Inflammatory macrophage treated with lipopolysaccharide for 1 hour (primary cell): ENCODE measurements at regions not wholly inside any gene's neighbourhood (a gene's known extent, or its start where the extent isn't known, plus 50 kb on each side); places are given as distances from the start of the nearest gene placed in this dataset.

Experiments used
- DNase-seq, 2 donors: peaks; one replicate each; pipeline ENCODE4 v3.0.0-alpha.2; 2020 to 2022

DNA sequence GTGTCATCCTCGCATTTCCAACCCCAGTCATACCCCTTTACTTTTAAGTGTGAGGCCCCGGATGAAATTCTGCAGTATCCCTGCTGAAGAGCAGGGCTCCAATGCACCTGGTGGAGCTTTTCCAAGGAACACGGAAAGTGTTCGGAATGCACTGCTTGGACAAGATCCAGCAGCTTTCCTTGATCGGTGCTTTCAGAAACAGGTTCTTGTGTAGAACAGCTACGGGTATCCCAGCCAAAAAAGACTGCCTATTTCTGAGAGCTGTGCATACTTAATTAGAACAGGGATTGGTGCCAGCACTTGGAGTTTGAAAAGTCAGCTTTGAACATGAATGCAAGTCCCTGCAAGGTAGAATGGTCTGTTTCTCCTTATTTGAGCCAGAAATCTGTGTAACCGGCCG is 87.2 kb upstream of the C1QTNF9B start:
- no peak for DNase-seq

- no peak for DNase-seq
Observed at GRCh38 chr13:23985060-23985459, 87.8 kb upstream of the C1QTNF9B start.

DNA sequence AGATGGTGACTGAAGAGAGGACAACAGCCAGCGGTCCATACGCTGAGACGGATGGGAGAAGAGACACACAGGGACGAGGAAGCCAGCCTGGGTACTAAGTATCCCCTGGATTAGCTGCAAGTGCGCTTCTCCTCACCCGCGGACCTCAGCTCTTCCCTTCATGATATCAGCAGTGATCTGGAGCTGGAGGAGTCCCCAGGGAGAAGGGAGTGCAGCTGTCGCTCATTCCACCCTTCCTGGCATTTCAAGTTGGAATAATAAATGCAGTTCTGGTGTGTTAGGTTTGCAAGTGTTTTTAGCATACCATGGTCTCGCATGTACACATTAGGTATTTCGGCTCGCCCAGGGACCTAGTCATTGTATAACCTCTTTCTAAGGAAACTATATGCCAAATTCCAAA is 88.5 kb upstream of the C1QTNF9B start:
- no peak for DNase-seq

DNA sequence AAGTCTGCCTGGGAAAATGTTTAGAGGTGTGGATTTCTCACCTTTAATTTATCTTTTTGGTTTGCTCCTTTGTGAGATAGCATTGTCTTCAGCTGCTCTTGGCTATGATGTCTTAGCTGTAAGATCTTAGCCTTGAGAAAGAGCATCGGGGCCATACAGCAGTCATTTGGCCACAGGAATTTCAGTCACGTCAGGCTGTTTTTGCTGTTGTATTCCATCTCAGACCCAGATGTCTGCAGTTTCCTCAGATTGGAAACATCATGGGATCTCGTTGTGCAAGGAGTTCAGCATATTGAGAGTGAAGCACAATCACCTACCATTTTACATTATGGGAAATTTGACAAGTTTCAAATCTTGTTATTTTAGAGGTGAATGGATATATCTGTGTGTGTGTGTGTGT is 89.3 kb upstream of the C1QTNF9B start:
- no peak for DNase-seq

- no peak for DNase-seq
Observed at GRCh38 chr13:23987331-23987894, 90.1 kb upstream of the C1QTNF9B start.

DNA sequence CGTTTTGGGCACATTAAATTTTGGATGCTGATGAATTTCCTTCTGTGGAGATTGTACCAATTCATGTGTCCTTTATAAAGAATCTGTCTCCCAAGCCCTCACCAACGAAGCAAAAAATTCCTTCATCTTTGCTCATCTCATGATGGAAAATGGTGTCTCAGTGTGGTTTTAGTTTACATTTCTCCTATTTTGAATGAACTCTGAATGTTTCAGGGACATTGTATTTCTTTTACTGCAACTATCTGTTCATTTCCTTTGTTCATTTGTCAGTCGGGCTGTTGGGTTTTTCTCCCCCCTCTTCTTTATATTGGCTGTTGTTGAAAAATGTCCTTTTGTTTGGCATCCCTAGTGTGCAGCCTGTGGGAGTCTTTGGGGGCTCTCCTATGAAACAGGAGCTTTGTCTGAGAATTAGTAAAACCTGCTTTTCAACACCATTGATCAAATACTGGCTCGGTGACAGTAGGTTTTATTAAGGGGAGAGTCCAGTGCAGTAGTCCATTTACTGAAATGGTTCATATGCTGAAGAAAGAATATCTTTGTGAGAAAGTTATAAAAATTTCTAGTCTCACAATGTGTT is 91.3 kb upstream of the C1QTNF9B start:
- DNase-seq: no peak

- DNase-seq: no peak
Observed at GRCh38 chr13:23990455-23990854, 93.2 kb upstream of the C1QTNF9B start.

GRCh38 chr13:23991119-23991518 is 93.8 kb upstream of the C1QTNF9B start:
- DNase-seq: no peak

DNA sequence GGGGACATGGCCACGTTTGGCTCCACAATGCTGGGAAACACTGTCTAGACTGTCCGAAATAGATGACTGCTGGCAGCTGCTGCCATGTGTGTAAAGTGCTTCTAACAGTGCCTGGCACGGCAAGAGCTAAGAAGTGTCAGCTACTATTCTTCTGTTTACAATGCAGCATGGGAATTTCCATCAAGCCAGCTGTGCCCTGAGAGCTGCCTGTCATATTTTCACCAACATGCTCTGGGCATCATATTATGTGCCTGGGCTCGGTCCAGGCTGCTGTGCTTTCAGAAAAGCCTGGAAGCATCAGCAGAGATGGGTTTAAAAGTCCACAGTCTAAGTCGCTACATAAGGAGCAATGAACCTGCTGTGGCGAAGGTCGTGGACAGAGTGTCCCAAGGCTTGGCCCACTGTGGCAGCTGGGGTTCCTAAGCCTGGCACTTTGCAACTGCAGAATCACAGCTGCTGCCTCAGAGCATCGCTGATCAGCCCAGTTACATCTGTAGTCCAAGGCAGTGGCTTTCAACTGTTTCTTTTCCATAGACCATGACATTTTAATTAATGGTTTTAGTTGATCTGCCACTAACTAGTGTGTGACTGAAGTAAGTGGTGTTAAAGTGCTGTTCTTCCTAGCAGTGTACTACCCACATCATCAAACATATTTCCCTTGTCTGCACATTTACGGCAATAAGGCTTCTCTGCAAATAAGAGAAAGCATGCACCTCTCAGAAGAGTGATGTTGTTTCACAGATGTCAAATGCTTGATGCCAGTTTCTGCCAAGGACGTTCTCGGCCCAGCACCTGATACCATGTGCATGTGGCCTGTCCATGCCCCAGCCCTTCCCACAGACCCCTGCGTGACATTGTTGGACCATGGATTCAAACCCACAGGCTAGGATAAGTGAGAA is 95.7 kb upstream of the C1QTNF9B start:
- DNase-seq: no peak

- peak; percentile 9 to 56 for DNase-seq
Observed at GRCh38 chr13:23993680-23993985, 96.3 kb upstream of the C1QTNF9B start.

- no peak for DNase-seq
Observed at GRCh38 chr13:23995283-23996073, 98.2 kb upstream of the C1QTNF9B start.

- DNase-seq: no peak
Observed at GRCh38 chr13:23996456-23996855, 99.2 kb upstream of the C1QTNF9B start.

DNA sequence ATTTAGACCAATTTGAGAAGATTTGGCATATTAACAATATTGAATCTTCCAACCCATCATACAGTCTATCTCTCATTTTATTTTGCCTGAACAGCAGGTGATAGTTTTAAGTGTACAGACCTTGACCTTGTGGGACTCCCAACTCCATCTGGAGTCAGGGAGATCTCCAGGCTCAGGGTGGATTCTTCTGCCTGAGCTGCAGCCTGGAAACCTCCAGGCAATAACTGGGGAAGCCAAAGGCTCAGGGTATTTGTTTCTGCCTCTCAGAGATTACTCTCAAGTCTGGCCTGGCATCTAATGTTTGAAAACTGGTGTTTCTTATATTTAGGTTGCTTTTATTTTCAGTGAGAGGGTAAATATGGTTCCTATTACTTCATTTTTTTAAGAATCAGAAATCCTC is 102.1 kb upstream of the C1QTNF9B start:
- DNase-seq: no peak

DNA sequence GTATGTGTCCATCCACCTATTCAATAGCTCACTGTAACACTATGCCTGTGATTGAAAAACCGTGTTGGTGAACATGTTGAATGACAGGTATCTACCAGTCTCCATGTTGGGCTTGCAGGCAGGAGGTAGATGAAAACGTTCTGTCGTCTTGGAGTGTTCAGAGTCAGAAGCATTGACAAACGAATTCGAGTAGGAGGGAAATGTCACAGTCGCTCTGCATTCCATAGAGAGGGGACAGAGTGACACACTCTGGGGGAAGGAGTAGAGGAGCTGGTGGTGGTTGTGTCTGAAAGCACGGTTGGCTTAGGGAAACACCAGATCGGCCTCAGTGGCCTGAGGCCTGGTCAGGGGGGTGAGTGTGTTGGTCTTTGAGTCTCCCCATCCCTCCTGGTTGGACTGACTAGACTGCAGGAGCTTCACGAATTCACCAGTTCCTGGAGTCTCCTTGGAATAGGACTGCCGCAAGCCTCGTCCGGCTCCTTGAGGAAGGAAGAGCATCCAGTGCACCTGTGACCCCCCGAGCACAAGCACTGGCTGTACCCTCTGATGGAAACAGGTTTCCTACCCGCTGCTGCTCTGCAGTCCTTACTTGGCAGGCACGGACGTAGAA is 105.0 kb upstream of the C1QTNF9B start:
- DNase-seq: no peak

DNA sequence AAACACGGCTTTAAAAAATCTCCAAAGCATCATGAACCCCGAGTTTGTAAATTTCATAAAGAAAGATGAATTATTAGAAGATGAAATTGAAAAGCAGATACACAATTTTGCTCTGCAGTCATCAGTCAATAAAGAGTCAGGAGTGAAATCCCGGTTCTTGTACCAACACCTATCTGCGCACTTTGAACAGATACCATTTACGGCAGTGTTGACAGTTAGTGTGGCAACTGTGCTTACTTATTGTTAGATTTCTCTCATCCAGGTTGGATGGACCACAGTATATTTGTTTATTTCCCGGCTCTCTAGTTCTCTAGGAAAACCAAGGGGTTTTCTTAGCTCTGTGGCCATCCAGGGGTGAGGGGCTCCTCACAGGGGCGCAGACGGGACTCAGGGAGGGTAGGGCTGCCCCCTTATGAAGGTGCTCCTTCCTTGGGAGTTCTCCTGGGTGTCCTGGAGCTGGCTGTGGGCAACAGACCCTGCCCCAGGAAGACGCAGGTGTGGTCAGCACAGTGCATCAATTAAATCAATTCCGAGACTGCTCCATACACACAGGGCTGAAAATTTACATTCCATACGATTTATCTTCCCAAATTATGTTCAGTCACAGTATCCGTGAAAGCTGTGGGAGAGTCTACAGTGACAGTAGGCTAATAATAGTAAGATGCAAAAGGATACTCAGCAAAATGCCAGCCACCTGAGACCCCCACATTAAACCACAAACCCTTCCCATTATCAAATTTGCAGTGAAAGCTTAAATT is 107.0 kb upstream of the C1QTNF9B start:
- DNase-seq: no peak

DNA sequence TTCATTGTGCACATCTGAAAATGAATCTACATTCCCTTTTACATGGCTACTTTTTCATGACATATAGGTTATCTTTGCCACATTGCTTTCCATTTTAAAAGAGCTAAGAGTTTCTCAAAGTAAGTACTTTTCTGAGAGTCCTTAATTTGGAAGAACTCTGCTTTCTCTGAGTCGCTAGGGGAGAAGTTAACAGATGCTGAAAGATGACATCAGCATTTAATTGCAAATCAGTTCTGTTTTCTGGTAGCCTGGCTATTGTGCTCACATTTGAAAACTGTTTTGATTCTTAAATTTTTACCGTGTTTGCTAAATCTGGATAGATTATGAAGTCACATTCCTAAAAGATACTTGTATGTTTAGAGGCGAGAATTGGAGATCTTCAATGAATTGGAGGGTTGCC is 107.7 kb upstream of the C1QTNF9B start:
- no peak for DNase-seq

DNA sequence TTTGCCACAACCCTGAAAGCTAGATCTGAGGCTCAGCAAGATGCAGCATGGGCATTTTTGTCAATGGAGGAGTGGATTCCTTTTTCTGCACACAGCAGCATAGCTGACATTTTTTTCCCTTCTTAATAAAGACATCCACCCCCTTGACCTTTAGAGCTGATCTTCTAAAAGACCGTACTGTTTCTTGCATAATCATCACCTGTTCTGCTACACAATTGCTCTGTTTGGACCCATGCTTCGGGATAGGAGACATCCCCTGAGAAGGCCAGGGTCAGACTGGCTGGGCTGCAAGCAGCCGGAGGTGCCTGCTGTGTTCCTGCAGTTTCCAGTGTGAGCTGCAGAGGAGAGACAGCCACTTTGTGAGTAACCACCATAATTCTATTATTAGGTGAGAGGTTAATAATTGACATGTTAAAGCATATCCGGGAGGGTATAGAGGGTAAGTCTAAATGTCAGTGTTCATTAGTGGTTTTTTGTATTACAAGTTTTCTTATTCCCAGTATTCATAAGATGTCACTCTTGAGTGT is 108.5 kb upstream of the C1QTNF9B start:
- DNase-seq: no peak

DNA sequence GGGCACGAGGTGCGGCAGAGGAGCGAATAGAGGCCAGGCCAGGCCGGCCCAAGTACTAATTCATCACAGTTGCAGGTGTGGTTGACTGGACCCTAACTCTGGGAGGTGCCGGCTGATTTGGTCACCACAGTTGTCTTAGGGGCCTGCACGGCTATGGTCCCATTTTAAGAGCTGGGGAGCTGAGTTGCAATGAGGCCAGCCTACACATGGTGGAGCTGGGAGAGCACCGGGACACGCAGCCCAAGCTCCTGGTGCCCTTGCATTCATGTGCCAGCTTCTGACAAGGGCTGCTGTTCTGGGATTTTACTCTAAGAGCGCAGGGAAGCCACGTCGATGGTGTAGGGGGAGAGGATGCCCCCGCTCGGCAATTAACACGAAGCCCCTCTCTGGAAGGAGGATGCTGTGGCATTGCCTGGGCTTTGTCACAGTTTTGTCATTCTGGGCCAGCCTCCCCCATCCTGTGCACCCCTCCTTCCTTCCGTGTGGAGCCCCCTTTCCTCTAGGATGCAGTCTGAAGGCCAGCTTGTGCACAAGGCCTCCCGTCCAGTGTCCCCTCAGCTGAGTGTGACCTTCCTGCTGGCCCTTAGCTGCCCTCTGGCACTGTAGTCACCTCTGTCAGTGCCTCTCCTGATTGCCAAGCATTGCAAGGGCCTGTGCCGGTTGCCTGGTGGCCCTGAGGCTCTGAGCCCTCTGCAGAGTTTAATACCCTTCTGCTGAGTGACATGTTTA is 109.4 kb upstream of the C1QTNF9B start:
- no peak for DNase-seq

GRCh38 chr13:24007979-24008620 is 110.8 kb upstream of the C1QTNF9B start:
- no peak for DNase-seq

DNA sequence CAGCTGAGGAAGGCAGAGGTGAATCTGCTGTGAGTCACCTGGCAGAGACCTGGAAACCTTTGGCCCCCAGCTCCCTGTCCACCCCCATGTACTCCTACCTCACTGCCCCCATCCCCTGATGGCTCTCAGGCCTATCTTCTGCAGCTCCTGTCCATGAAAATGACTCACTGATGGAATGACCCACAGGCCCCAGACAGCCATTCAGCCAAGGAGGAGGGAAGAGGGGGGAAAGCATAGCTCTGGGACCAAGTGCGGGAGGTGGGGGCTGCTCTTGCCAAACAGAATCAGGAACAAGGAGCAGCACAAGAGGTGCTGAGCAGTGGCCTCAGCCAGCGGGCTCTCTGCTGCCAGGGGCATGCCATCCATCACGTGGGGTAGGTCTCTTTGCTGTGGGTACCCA is 111.4 kb upstream of the C1QTNF9B start:
- DNase-seq: no peak

DNA sequence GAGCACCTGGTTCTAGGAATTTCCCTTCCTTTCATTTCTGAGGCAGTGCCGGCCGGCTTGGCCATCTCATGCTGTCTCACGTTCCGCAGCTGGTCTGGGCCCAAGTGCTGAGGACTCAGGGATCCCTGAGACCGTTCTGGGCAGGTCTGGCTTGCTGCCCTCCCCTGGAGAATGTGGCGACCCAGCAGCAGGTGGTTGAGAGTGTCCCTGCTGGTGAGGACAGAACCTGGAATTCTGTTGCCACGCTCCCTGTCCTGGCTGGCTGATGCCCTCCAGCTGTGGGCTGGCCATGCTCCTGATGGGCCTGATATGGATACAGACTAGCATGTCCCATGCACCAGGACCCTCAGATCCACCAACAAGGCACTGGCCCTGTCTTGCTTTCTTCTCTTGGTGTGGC is 114.0 kb upstream of the C1QTNF9B start:
- no peak for DNase-seq
